HG02642 (cell line): ENCODE measurements at regions not wholly inside any gene's neighbourhood (a gene's known extent, or its start where the extent isn't known, plus 50 kb on each side); places are given as distances from the start of the nearest gene placed in this dataset.
"Not testable (repeated sequence)": the region's sequence is repeated elsewhere in the genome, so short reads cannot be mapped to it uniquely, and the experiment has no call there.

Experiments used
- ATAC-seq: cut with Tn5 transposase; IDR thresholded peaks from one replicate; pipeline ENCODE4 v1.9.1; 2021; ENCODE audit warnings: mild to moderate bottlenecking; ENCODE audit not compliant: unreplicated experiment, poor library complexity

DNA sequence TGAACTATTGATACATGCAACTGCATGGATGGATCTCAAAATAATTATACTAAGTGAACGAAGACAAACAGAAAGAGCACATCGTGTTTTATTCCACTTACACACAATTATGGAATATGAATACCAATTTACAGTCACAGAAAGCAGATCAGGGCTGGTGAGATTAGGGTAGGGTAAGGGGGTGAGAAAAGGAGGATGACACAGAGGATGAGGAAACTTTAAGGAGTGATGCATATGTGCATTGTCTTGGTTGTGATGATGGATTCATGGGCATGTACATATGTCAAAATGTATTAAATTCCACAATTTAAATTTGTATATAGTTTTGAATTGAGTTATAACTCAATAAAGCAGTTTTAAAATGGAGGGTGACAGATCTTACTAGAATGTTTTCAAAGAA lies 548.9 kb downstream of the PYDC2 start:
- ATAC-seq = no peak

GRCh38 chr3:192010490-192010889 lies 549.5 kb downstream of the PYDC2 start:
- ATAC-seq = no peak

DNA sequence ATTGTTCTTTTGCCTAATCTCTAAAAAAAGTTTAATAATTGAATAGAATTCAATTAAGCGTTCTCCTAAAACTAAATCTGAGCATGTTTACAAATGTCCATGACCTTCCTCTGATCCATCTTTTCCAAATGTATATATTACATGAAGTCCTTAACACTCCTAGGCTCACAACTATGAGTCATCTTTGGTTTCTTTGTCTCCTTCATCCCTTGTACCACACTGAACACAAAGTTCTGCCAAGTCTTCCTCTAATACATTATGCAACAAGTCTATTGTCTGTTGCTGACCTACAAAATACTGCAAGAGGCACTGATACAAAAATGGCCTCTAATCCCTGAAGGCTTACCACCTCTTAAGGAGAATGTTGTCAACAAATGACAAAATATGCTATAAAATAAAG lies 550.2 kb downstream of the PYDC2 start:
- ATAC-seq = no peak

DNA sequence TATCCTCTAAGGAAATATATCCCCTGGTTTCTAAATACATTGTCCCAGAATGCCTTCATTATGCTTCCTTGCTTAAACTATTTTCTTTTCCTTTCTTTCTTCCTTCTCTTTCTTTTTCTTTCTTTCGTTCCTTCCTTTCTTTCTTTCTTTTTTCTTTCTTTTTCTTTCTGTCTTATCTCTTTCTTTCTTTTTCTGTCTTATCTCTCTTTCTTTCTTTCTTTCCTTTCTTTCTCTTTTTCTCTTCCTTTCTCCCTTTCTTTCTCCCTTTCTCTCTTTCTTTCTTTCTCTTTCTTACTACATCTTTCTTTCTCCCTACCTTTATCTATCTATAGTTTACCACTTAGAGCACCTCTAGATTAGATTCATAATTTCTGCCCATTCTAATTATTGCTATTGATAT lies 552.1 kb downstream of the PYDC2 start:
- ATAC-seq = no peak

- ATAC-seq = no peak
These were observed 561.4 kb downstream of the PYDC2 start for GRCh38 chr3:192022412-192022811.

DNA sequence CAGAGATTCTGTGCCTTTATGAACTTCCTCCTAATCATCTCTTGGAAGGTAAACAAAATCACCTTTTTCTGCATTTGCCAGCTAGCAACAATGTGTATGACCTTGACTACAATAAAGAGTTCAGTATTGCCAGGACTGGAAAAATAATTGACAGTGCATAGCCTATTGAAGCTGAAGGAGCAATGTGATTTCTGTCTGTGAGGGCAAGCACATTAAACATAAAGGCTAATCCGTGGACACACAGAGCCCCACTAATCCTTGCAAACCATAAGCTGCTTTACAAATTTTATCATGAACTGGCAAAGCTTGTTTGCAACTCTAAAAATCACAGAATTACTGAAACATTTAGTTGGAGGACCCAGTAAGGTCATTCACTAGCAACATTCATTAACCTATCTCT lies 563.8 kb downstream of the PYDC2 start:
- no peak for ATAC-seq

DNA sequence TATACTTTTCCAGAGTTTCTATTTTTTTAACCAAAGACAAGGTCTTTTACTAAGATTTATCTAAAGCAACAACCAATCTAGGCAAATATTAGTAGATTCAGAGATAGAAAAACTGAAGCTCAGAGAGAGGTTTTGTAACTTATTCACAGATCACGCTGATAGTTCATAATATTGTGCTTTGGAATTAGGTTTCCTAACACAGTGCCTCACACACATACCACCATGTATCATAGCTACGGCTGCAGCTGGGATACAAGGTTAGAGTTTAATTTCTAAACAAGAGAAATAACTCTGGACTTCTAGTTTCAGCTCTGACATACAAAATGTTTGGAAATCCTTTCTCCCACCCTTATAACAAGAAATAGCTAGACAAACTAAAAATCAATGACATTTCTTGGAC lies 565.7 kb downstream of the PYDC2 start:
- ATAC-seq = no peak

DNA sequence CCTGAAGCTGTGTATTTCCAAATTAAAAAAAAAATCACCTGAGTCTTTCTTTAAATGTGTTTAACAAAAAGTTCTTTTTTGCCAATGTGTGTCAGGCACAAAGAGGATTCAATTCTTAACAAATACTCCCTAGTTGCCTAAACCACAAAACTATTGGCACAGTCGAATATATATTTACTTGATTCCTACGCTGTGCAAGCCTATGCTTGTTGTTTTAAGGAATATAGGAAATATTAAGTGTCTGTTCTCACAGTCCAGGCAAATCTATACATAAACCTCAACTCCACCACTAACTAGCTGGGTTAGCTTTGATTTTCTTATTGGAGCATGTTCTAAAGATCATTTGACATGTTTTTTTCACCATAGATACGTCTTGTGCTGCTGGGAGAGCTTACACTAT lies 571.0 kb downstream of the PYDC2 start:
- ATAC-seq = no peak

DNA sequence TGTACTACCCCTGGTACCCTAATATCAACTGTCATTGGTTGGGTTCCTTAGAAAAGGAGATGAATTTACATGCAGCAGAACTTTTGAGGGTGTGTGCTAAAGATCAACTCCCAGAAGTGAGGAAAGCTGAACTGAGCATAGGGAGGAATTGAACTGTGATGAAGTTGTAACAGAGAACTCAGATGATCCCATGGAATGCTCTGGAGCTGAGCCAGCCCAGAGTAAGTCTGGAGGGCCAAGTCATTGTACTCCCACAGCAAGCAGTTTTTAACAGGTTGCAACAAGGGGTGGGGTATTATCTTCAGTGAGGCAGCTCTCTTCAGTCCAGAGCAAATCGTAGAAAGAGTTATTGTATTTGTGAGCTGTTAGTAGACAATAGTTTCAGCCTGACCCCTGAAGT lies 572.3 kb downstream of the PYDC2 start:
- no peak for ATAC-seq

DNA sequence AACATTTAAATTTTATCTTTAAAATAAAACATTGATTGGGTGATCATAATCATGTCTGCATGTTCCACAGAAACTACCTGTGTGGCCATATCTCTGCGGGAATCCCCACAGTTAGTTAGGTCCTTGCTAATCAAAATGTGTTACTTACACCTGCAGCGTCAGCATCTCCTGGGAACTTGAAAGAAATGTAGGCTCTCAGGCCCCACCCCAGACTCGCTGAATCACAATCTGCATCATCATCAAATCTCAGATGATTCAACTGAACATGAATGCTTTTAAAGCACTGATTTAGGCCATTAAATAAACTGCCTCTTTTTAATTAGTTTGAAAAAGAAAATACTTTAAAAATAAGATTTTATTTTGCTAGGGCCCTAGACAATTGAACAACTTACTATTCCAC lies 577.8 kb downstream of the PYDC2 start:
- ATAC-seq = no peak

DNA sequence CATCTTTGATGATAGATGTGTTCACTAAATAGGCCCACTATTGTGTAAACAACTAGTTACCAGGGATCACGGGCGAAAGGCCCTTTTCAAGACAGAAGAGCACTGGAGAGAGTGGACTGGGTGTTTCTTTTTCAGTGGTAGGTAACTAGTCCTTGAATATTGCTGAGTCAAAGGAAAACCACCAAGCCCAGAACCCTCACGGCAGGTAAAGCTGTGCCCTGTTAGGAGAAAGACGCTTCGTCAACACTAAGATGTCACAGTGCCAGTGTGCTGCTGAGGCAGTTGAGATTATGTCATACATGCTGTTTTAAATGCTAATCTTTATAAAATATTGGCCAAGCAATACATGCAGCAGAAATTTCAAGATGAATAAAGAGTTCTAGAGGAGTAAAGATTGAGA lies 578.6 kb downstream of the PYDC2 start:
- ATAC-seq = no peak

- no peak for ATAC-seq
These were observed 579.5 kb downstream of the PYDC2 start for GRCh38 chr3:192040282-192041043.

DNA sequence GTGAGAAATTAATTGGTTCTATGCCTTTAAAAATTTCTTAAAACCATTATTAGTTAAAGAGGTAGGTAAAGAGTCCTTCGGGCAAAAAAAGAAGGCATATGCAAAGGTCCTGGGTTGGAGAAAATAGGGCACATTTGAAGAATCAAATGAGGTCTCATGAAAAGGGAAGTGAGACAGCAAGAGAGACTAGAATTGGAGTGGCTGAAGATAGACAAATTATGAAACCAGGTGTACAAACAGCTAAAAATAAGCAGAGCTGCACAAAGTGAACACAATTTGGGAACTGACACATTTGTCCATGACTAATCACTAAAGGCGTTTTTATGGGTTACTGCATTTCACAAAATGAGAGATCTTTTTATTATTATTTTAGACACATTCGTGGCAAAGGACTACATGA lies 581.2 kb downstream of the PYDC2 start:
- ATAC-seq = peak; percentile 97

- ATAC-seq = no peak
These were observed 593.9 kb downstream of the PYDC2 start for GRCh38 chr3:192054881-192055280.

DNA sequence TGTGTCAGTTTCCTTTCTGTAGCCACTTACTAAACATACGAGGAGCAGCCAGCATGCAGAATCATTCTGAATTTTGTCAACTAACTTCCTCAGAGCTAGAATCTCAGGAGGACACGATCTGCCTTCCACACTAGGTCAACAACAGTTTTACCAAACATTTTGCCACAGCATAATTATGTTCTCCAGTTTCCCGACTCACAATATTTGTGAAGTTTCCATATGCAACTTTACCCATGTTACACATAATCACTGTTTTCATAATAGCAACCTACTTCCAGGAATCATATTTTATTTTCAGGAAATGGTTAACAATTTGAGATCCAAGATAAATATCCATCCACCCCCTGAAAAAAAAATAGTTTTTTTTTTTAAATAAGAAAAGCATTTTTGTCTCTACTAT lies 595.0 kb downstream of the PYDC2 start:
- ATAC-seq = no peak

DNA sequence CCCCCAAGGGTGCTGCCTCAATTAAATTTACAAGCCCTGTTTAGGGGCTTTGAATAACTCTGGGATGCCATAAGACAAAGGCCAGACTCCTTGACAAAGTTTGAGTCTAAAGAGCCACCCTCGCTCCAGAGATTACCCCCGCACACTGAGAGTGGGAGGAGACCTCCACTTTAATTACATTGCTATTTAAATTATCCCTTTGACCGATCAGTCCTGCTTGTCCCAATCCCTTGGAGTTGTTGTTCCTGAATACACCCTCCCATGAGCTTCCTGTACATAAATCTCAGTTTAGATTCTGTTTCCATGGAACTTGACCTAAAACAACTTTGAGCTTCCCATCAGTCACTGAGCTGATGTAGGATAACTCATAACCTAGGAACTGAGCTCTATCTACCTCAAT lies 596.3 kb downstream of the PYDC2 start:
- ATAC-seq = no peak

- ATAC-seq = no peak
These were observed 599.3 kb downstream of the PYDC2 start for GRCh38 chr3:192060160-192060781.

DNA sequence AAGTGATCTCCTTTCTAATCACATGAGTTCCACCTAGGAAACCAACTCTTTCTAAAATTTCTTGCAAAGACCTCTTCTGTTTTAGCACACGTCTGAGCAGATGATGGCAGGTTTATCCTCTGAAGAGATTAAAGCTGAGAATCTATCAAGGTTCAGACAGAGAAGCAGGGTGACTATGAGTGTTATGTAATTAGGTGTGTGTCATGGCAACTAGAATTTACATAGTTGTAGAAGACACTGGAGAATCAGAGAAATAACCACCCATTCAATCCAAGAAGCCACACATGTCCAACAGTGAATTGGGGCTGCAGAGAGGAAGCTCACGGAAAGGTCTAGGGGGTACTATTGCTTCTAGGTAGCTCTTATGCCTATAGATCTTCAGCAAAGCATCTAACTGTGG lies 600.5 kb downstream of the PYDC2 start:
- ATAC-seq = no peak

- no peak for ATAC-seq
These were observed 601.2 kb downstream of the PYDC2 start for GRCh38 chr3:192062186-192062585.

DNA sequence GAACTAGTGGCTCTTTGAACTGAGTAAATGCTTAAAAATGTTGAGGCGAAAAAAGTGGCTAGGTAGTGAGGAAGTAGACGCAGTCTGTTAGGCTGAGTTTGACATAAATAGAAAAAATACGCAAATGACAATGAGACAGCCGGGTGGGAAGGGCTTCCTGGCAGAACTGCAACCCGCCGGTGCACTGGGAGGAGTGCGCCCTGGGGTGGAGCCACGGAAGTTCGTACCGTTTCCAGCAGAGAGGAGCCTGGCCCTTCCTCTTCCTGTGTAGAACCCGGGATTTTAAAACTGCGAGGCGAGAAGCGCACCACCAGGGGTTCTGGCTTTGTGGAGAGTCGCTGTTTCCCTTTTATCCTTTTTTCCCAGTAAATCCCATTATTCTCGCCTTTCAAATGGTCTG lies 602.6 kb downstream of the PYDC2 start:
- peak; percentile 89 for ATAC-seq

GRCh38 chr3:192064959-192065358 lies 604.0 kb downstream of the PYDC2 start:
- ATAC-seq = no peak

GRCh38 chr3:192066253-192066652 lies 605.3 kb downstream of the PYDC2 start:
- ATAC-seq = not testable (repeated sequence)
